GM21515 (cell line): ENCODE measurements at regions not wholly inside any gene's neighbourhood (a gene's known extent, or its start where the extent isn't known, plus 50 kb on each side); places are given as distances from the start of the nearest gene placed in this dataset.
"Not testable (repeated sequence)": the region's sequence is repeated elsewhere in the genome, so short reads cannot be mapped to it uniquely, and the experiment has no call there.

Experiments used
- ATAC-seq: cut with Tn5 transposase; IDR thresholded peaks from one replicate; pipeline ENCODE4 v1.9.1; 2021; ENCODE audit not compliant: unreplicated experiment

GRCh38 chr9:73056245-73056644 is 95.4 kb upstream of the ANXA1 start:
- no peak for ATAC-seq

- ATAC-seq, result no peak
Measured at GRCh38 chr9:73054091-73054490, 97.6 kb upstream of the ANXA1 start.

GRCh38 chr9:73053543-73053942 is 98.1 kb upstream of the ANXA1 start:
- no peak for ATAC-seq

GRCh38 chr9:73050887-73051550 is 98.2 kb upstream of the ALDH1A1 start:
- ATAC-seq, result no peak

- ATAC-seq, result no peak
Measured at GRCh38 chr9:73050065-73050816, 97.4 kb upstream of the ALDH1A1 start.

- no peak for ATAC-seq
Measured at GRCh38 chr9:73049280-73049679, 96.4 kb upstream of the ALDH1A1 start.

GRCh38 chr9:73046769-73047168 is 93.9 kb upstream of the ALDH1A1 start:
- no peak for ATAC-seq

- not testable (repeated sequence) for ATAC-seq
Measured at GRCh38 chr9:73044776-73045175, 91.9 kb upstream of the ALDH1A1 start.

- ATAC-seq, result no peak
Measured at GRCh38 chr9:73042155-73042554, 89.3 kb upstream of the ALDH1A1 start.

- no peak for ATAC-seq
Measured at GRCh38 chr9:73039271-73040263, 86.7 kb upstream of the ALDH1A1 start.

GRCh38 chr9:73038613-73039012 is 85.8 kb upstream of the ALDH1A1 start:
- no peak for ATAC-seq

- ATAC-seq, result no peak
Measured at GRCh38 chr9:73038089-73038509, 85.2 kb upstream of the ALDH1A1 start.

- no peak for ATAC-seq
Measured at GRCh38 chr9:73037613-73038012, 84.8 kb upstream of the ALDH1A1 start.

- no peak for ATAC-seq
Measured at GRCh38 chr9:73034962-73035361, 82.1 kb upstream of the ALDH1A1 start.

GRCh38 chr9:73031350-73031749 is 78.5 kb upstream of the ALDH1A1 start:
- no peak for ATAC-seq

- ATAC-seq, result no peak
Measured at GRCh38 chr9:73030370-73031030, 77.6 kb upstream of the ALDH1A1 start.

- no peak for ATAC-seq
Measured at GRCh38 chr9:73029346-73029745, 76.5 kb upstream of the ALDH1A1 start.

- ATAC-seq, result no peak
Measured at GRCh38 chr9:73026375-73026774, 73.5 kb upstream of the ALDH1A1 start.

GRCh38 chr9:73024601-73025034 is 71.8 kb upstream of the ALDH1A1 start:
- no peak for ATAC-seq

- ATAC-seq, result no peak
Measured at GRCh38 chr9:73023025-73023541, 70.2 kb upstream of the ALDH1A1 start.

- no peak for ATAC-seq
Measured at GRCh38 chr9:73022353-73022752, 69.5 kb upstream of the ALDH1A1 start.
